Endothelial cell of umbilical vein (primary cell): ENCODE measurements at regions not wholly inside any gene's neighbourhood (a gene's known extent, or its start where the extent isn't known, plus 50 kb on each side); places are given as distances from the start of the nearest gene placed in this dataset.

ENCODE experiments used
- BruUV-seq: library from RNA; stranded (reverse); fragments of 400-500 nt; replicated peaks from 2 replicates; lab custom pipeline; 2021; lab: Mats Ljungman, UMichigan
- CTCF ChIA-PET: fragments of 300-600, 350-600 bp; sonication (Branson Sonifier 250); formaldehyde crosslinking; loops from one replicate; lab custom pipeline; 2021; ENCODE audit warnings: antibody characterized with exemption, inconsistent platforms; lab: Charles Lee
- POLR2A ChIA-PET: fragments of 300-600, 350-600 bp; sonication (Branson Sonifier 250); formaldehyde crosslinking; loops from one replicate; lab custom pipeline; 2021; ENCODE audit warnings: antibody characterized with exemption, inconsistent platforms; lab: Charles Lee
- DNase-seq: peaks from one replicate; pipeline ENCODE4 v3.0.0-alpha.2; 2011; ENCODE audit warnings: low read depth, low spot score
- FAIRE-seq: peaks from 2 replicates; lab custom pipeline; 2011; peaks lifted over from hg19 to GRCh38; lab: Jason Lieb, UNC
- H2AFZ ChIP-seq: 2 replicates; pipeline ENCODE4 v1.6.0; 2012; ENCODE audit warnings: low read depth, low read length, control low read depth, inconsistent platforms
- H3K27ac ChIP-seq: 2 replicates; pipeline ENCODE4 v1.5.1; 2011; ENCODE audit warnings: low read depth, mild to moderate bottlenecking, control low read depth, low read length, moderate library complexity; ENCODE audit not compliant: insufficient read depth
- H3K27me3 ChIP-seq, 2 experiments: 2 replicates each; pipeline versions ENCODE4 v1.6.0 to v1.6.1; 2011; ENCODE audit warnings: low read length in 2 of 2, mixed read lengths in 1 of 2; ENCODE audit not compliant: control insufficient read depth in 2 of 2, insufficient read depth in 2 of 2
- H3K36me3 ChIP-seq, 2 experiments: 2 replicates in 1 of 2; 3 replicates in 1 of 2; pipeline ENCODE4 v1.5.1; 2011; ENCODE audit warnings: low read length in 2 of 2, mild to moderate bottlenecking in 1 of 2, moderate library complexity in 1 of 2; ENCODE audit not compliant: control insufficient read depth in 2 of 2, insufficient read depth in 2 of 2; ENCODE audit errors: extremely low read depth in 1 of 2
- H3K4me1 ChIP-seq: 3 replicates; pipeline ENCODE4 v1.5.1; 2011; ENCODE audit warnings: mild to moderate bottlenecking, low read length; ENCODE audit not compliant: control insufficient read depth, insufficient read depth; ENCODE audit errors: extremely low read depth
- H3K4me2 ChIP-seq: 2 replicates; pipeline ENCODE4 v1.6.1; 2011; ENCODE audit warnings: low read length, control low read depth, mixed read lengths; ENCODE audit not compliant: insufficient read depth
- H3K4me3 ChIP-seq, 3 experiments: fragments of 200-600 bp in 1 of 3; sonication (generic), shearing (Covaris generic) in 1 of 3; replicated peaks in 1 of 3; 2 replicates each; pipeline ENCODE4 v1.5.1; 2011 to 2016; ENCODE audit warnings: control low read depth in 3 of 3, low read length in 3 of 3, mild to moderate bottlenecking in 2 of 3, inconsistent platforms in 1 of 3, low read depth in 1 of 3, moderate library complexity in 1 of 3; ENCODE audit not compliant: insufficient read depth in 1 of 3
- H3K79me2 ChIP-seq: 2 replicates; pipeline ENCODE4 v1.6.0; 2012; ENCODE audit warnings: low read length, inconsistent platforms; ENCODE audit not compliant: control insufficient read depth, insufficient read depth
- H3K9ac ChIP-seq: replicated peaks from 2 replicates; pipeline ENCODE3; 2011; ENCODE audit warnings: low read length, control low read depth; ENCODE audit not compliant: insufficient read depth; ENCODE audit errors: extremely low read depth
- H3K9me1 ChIP-seq: replicated peaks from 3 replicates; pipeline ENCODE4 v1.6.0; 2011; ENCODE audit warnings: mild to moderate bottlenecking, low read length; ENCODE audit not compliant: control insufficient read depth, insufficient read depth; ENCODE audit errors: extremely low read depth
- H3K9me3 ChIP-seq: replicated peaks from 2 replicates; pipeline ENCODE4 v1.5.1; 2012; ENCODE audit warnings: low read length, inconsistent platforms; ENCODE audit not compliant: control insufficient read depth, insufficient read depth
- H4K20me1 ChIP-seq: replicated peaks from 2 replicates; pipeline ENCODE3; 2011; ENCODE audit warnings: mild to moderate bottlenecking, low read length; ENCODE audit not compliant: control insufficient read depth, insufficient read depth; ENCODE audit errors: extremely low read depth
- EZH2 ChIP-seq: IDR thresholded peaks from 2 replicates; pipeline ENCODE4 v1.6.1; 2012; ENCODE audit warnings: borderline replicate concordance, low read depth, mild to moderate bottlenecking, moderate library complexity, low read length, inconsistent platforms; ENCODE audit not compliant: severe bottlenecking
- FOS ChIP-seq: IDR thresholded peaks from 2 replicates; pipeline ENCODE4 v1.6.1; 2011; ENCODE audit warnings: mild to moderate bottlenecking, low read length, moderate library complexity, borderline replicate concordance; ENCODE audit not compliant: insufficient read depth
- GATA2 ChIP-seq: IDR thresholded peaks from 2 replicates; pipeline ENCODE4 v1.7.0; 2011; ENCODE audit warnings: low read depth, mild to moderate bottlenecking, moderate library complexity, mixed read lengths, low read length; ENCODE audit not compliant: insufficient read length, insufficient read depth
- JUN ChIP-seq: IDR thresholded peaks from 2 replicates; pipeline ENCODE4 v1.6.1; 2011; ENCODE audit warnings: borderline replicate concordance, low read depth; ENCODE audit not compliant: insufficient read length, insufficient read depth
- MAX ChIP-seq: IDR thresholded peaks from 2 replicates; pipeline ENCODE4 v1.6.1; 2011; ENCODE audit not compliant: insufficient read depth, insufficient read length
- MYC ChIP-seq: IDR thresholded peaks from one replicate; pipeline ENCODE4 v1.6.1; 2011; ENCODE audit warnings: mild to moderate bottlenecking, low read depth, low read length
- POLR2A ChIP-seq: IDR thresholded peaks from 2 replicates; pipeline ENCODE4 v1.6.1; 2012; ENCODE audit warnings: low read depth, mild to moderate bottlenecking, control low read depth, low read length
- POLR2AphosphoS5 ChIP-seq: IDR thresholded peaks from 2 replicates; pipeline ENCODE4 v1.6.1; 2012; ENCODE audit warnings: low read depth, mild to moderate bottlenecking, control low read depth, low read length, moderate library complexity; ENCODE audit not compliant: insufficient read depth
- dilution Hi-C: fragments of 300-500 bp; cut with MboI; formaldehyde crosslinking; loops from one replicate; pipeline ENCODE4 v1.15.0; 2019; ENCODE audit warnings: low sequenced_read_pairs; ENCODE audit not compliant: extremely low pct_ligation_motif_present
- intact Hi-C: fragments of 100-400 bp; cut with micrococcal nuclease; formaldehyde crosslinking; loops from one replicate; pipeline ENCODE4 v1.10.0; 2022
- TF ChIP-seq, protein P1 (sequence below), 2 donors: IDR thresholded peaks; 1 replicate in 1 of 2; 2 replicates in 1 of 2; pipeline ENCODE4 v1.5.1; 2011; ENCODE audit warnings: low read length in 2 of 2, mild to moderate bottlenecking in 2 of 2, moderate library complexity in 2 of 2, control low read depth in 1 of 2, inconsistent platforms in 1 of 2, low read depth in 1 of 2; ENCODE audit not compliant: insufficient read depth in 1 of 2; ENCODE audit errors: extremely low read depth in 1 of 2

- FAIRE-seq (no peak), DNase-seq (no peak)
- Histone ChIP-seq H3K4me1 (no peaks in the 10 kb centered on the region), H3K4me3 (no peak overlapping the region), H3K27ac (no peak overlapping the region), H3K9me3 (no peaks in the 10 kb centered on the region), H3K9me1 (no peaks in the 10 kb centered on the region), H3K9ac (no peak overlapping the region), H3K27me3 (no peaks in the 10 kb centered on the region), H4K20me1 (no peaks in the 10 kb centered on the region), H3K79me2 (no peaks in the 10 kb centered on the region), H3K36me3 (no peaks in the 10 kb centered on the region), H3K4me2 (no peak overlapping the region), H2AFZ (no peak overlapping the region)
- ChIA-PET CTCF (no interaction called here), POLR2A (no interaction called here)
- BruUV-seq = no TSS peak
- dilution Hi-C loops = no loop called here
- intact Hi-C loops = no loop called here
- TF ChIP-seq JUN = no peak
- no peak for TF ChIP-seq EZH2
- TF ChIP-seq POLR2A = no peak
- no peak for TF ChIP-seq POLR2AphosphoS5
- TF ChIP-seq GATA2 = no peak
- TF ChIP-seq, protein P1, sequence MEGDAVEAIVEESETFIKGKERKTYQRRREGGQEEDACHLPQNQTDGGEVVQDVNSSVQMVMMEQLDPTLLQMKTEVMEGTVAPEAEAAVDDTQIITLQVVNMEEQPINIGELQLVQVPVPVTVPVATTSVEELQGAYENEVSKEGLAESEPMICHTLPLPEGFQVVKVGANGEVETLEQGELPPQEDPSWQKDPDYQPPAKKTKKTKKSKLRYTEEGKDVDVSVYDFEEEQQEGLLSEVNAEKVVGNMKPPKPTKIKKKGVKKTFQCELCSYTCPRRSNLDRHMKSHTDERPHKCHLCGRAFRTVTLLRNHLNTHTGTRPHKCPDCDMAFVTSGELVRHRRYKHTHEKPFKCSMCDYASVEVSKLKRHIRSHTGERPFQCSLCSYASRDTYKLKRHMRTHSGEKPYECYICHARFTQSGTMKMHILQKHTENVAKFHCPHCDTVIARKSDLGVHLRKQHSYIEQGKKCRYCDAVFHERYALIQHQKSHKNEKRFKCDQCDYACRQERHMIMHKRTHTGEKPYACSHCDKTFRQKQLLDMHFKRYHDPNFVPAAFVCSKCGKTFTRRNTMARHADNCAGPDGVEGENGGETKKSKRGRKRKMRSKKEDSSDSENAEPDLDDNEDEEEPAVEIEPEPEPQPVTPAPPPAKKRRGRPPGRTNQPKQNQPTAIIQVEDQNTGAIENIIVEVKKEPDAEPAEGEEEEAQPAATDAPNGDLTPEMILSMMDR (IDR thresholded peaks at IDR 0.05; ENCODE audit: extremely low read depth in 1 of 2, insufficient read depth in 1 of 2, low read depth in 1 of 2, low read length in 2 of 2) = no peak
- TF ChIP-seq MYC = no peak
- no peak for TF ChIP-seq FOS
- no peak for TF ChIP-seq MAX
Observed at GRCh38 chr16:65938083-65938482, 428.4 kb upstream of the CDH5 start.
